HG02840 (cell line): ENCODE measurements at regions not wholly inside any gene's neighbourhood (a gene's known extent, or its start where the extent isn't known, plus 50 kb on each side); places are given as distances from the start of the nearest gene placed in this dataset.
"Not testable (repeated sequence)": the region's sequence is repeated elsewhere in the genome, so short reads cannot be mapped to it uniquely, and the experiment has no call there.

Experiments used
- ATAC-seq: cut with Tn5 transposase; IDR thresholded peaks from one replicate; pipeline ENCODE4 v1.9.1; 2021; ENCODE audit warnings: mild to moderate bottlenecking, moderate library complexity, moderate number of reproducible peaks; ENCODE audit not compliant: unreplicated experiment, low FRiP score

GRCh38 chr6:94559829-94560537 is 1017.4 kb upstream of the MANEA start:
- ATAC-seq: no peak

GRCh38 chr6:94557207-94557606 is 1020.1 kb upstream of the MANEA start:
- ATAC-seq: not testable (repeated sequence)

- ATAC-seq: no peak
Observed at GRCh38 chr6:94548201-94548600, 1029.1 kb upstream of the MANEA start.

GRCh38 chr6:94535798-94536197 is 1041.5 kb upstream of the MANEA start:
- ATAC-seq: no peak

- no peak for ATAC-seq
Observed at GRCh38 chr6:94511502-94512088, 1065.7 kb upstream of the MANEA start.

GRCh38 chr6:94510877-94511276 is 1066.5 kb upstream of the MANEA start:
- ATAC-seq: no peak

GRCh38 chr6:94501516-94501915 is 1075.8 kb upstream of the MANEA start:
- ATAC-seq: no peak

GRCh38 chr6:94498099-94498498 is 1078.7 kb upstream of the EPHA7 start:
- no peak for ATAC-seq

- ATAC-seq: no peak
Observed at GRCh38 chr6:94494500-94494899, 1075.1 kb upstream of the EPHA7 start.

- no peak for ATAC-seq
Observed at GRCh38 chr6:94487371-94487770, 1068.0 kb upstream of the EPHA7 start.

- ATAC-seq: no peak
Observed at GRCh38 chr6:94478133-94479005, 1059.0 kb upstream of the EPHA7 start.

GRCh38 chr6:94468830-94469229 is 1049.5 kb upstream of the EPHA7 start:
- no peak for ATAC-seq

- no peak for ATAC-seq
Observed at GRCh38 chr6:94464018-94464510, 1044.7 kb upstream of the EPHA7 start.

GRCh38 chr6:94463306-94463705 is 1043.9 kb upstream of the EPHA7 start:
- no peak for ATAC-seq

- ATAC-seq: no peak
Observed at GRCh38 chr6:94462231-94462630, 1042.9 kb upstream of the EPHA7 start.

GRCh38 chr6:94456266-94456665 is 1036.9 kb upstream of the EPHA7 start:
- no peak for ATAC-seq

- ATAC-seq: no peak
Observed at GRCh38 chr6:94454231-94454630, 1034.9 kb upstream of the EPHA7 start.

- no peak for ATAC-seq
Observed at GRCh38 chr6:94446120-94446519, 1026.8 kb upstream of the EPHA7 start.

GRCh38 chr6:94443701-94444100 is 1024.3 kb upstream of the EPHA7 start:
- ATAC-seq: no peak

GRCh38 chr6:94424692-94425091 is 1005.3 kb upstream of the EPHA7 start:
- no peak for ATAC-seq

- ATAC-seq: no peak
Observed at GRCh38 chr6:94417363-94417762, 998.0 kb upstream of the EPHA7 start.
